ENCODE measurements at regions not wholly inside any gene's neighbourhood (a gene's known extent, or its start where the extent isn't known, plus 50 kb on each side); places are given as distances from the start of the nearest gene placed in this dataset.

GRCh38 chr15:31197497-31198414 is 96.2 kb upstream of the TRPM1 start:
- 55 to 61% methylated on average over 15 of the region's 15 CpGs for WGBS, 2 donors
- ATAC-seq (no peak), DNase-seq (peak in 1 of 2 donors; percentile 47)
- Histone ChIP-seq H3K4me1 (peaks cover 0 to 8% (median 0%) of the 10 kb centered on the region in 9 donors), H3K4me3 (no peak overlapping the region), H3K27me3 (no peaks in the 10 kb centered on the region), H3K36me3 (no peaks in the 10 kb centered on the region), H3K9me3 (no peaks in the 10 kb centered on the region), H3K27ac (no peak overlapping the region)
- intact Hi-C loops (cut with DNase I), result no loop called here
- peak in 8 of 9 donors; percentile 18 to 68 (median 49) for TF ChIP-seq CTCF (IDR thresholded peaks at IDR 0.05)

- WGBS, 2 donors, result 49 to 58% methylated on average over 16 of the region's 16 CpGs
- Histone ChIP-seq H3K9me3 (no peaks in the 10 kb centered on the region), H3K4me1 (peaks cover 0 to 8% (median 0%) of the 10 kb centered on the region in 9 donors), H3K36me3 (no peaks in the 10 kb centered on the region), H3K4me3 (no peak overlapping the region), H3K27me3 (no peaks in the 10 kb centered on the region), H3K27ac (no peak overlapping the region)
- intact Hi-C loops (cut with DNase I), result loop anchor here in 9 of 10 donors (1.0 to 5.0 kb wide), 8 partner anchors 122 to 290 kb away; no protein-coding TSS in a partner anchor
- ATAC-seq (peak; percentile 89 to 97 (median 92)), DNase-seq (peak; percentile 75 to 83)
- peak; percentile 27 to 93 (median 69) for TF ChIP-seq CTCF (IDR thresholded peaks at IDR 0.05)
Measured at GRCh38 chr15:31200735-31201151, 99.2 kb upstream of the TRPM1 start.

- Histone ChIP-seq H3K9me3 (no peaks in the 10 kb centered on the region), H3K27ac (no peak overlapping the region), H3K4me1 (peaks cover 0 to 8% (median 0%) of the 10 kb centered on the region in 9 donors), H3K27me3 (no peaks in the 10 kb centered on the region), H3K4me3 (no peak overlapping the region), H3K36me3 (no peaks in the 10 kb centered on the region)
- TF ChIP-seq CTCF (IDR thresholded peaks at IDR 0.05), result no peak
- ATAC-seq (no peak), DNase-seq (no peak)
- intact Hi-C loops (cut with DNase I), result loop anchor here in 5 of 10 donors (2.0 to 5.0 kb wide), 5 partner anchors 119 to 286 kb away; no protein-coding TSS in a partner anchor
- WGBS, 2 donors, result 85 to 92% methylated on average over 8 of the region's 8 CpGs
Measured at GRCh38 chr15:31202953-31203352, 101.4 kb upstream of the TRPM1 start.

- peak in 1 of 8 donors; percentile 34 for ATAC-seq
- TF ChIP-seq CTCF (IDR thresholded peaks at IDR 0.05), result no peak
- no peak for DNase-seq
- 71 to 74% methylated on average over 8 of the region's 8 CpGs for WGBS, 2 donors
- Histone ChIP-seq H3K9me3 (no peaks in the 10 kb centered on the region), H3K36me3 (no peaks in the 10 kb centered on the region), H3K27me3 (no peaks in the 10 kb centered on the region), H3K4me3 (no peak overlapping the region), H3K4me1 (peaks cover 0 to 8% (median 0%) of the 10 kb centered on the region in 9 donors), H3K27ac (no peak overlapping the region)
- intact Hi-C loops (cut with DNase I), result loop anchor here in 5 of 10 donors (2.0 to 5.0 kb wide), 5 partner anchors 118 to 285 kb away; no protein-coding TSS in a partner anchor
Measured at GRCh38 chr15:31203999-31204398, 102.5 kb upstream of the TRPM1 start.
